ENCODE measurements at regions not wholly inside any gene's neighbourhood (a gene's known extent, or its start where the extent isn't known, plus 50 kb on each side); places are given as distances from the start of the nearest gene placed in this dataset.

DNA sequence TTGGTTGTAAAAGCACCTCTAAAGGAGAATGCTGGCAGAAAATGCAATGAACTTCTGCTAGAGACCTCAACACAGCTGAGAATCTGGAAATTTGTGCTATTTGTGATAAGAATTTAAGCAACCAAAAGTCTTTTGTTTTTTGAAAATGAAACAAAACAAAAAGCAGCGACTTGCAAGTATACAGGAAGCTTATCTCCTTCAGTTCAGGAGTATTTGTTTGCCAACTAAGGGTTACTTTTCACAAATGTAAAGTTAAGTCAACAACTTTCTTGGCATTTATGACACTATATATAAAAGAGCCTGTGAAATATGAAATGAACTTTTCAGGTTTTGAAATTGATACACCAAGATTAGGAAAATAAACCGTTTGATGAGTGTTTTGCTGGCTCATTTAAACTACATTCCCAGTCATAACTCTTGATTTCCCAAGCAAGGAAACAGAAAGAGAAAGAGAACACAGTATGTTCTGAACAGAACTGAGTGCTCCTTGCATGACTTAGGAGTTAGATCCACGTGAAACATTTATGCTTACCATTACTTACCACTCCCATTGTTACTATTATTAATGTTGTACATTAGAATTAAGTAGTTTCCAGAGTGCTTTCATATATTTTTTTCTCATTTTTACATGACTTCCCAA, 92.3 kb upstream of the COL8A1 start:
- no peak for TF ChIP-seq POLR2AphosphoS5 (IDR thresholded peaks at IDR 0.05)
- TF ChIP-seq, protein P1, sequence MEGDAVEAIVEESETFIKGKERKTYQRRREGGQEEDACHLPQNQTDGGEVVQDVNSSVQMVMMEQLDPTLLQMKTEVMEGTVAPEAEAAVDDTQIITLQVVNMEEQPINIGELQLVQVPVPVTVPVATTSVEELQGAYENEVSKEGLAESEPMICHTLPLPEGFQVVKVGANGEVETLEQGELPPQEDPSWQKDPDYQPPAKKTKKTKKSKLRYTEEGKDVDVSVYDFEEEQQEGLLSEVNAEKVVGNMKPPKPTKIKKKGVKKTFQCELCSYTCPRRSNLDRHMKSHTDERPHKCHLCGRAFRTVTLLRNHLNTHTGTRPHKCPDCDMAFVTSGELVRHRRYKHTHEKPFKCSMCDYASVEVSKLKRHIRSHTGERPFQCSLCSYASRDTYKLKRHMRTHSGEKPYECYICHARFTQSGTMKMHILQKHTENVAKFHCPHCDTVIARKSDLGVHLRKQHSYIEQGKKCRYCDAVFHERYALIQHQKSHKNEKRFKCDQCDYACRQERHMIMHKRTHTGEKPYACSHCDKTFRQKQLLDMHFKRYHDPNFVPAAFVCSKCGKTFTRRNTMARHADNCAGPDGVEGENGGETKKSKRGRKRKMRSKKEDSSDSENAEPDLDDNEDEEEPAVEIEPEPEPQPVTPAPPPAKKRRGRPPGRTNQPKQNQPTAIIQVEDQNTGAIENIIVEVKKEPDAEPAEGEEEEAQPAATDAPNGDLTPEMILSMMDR (IDR thresholded peaks at IDR 0.05), result no peak
